ENCODE measurements at regions not wholly inside any gene's neighbourhood (a gene's known extent, or its start where the extent isn't known, plus 50 kb on each side); places are given as distances from the start of the nearest gene placed in this dataset.
"Not testable (repeated sequence)": the region's sequence is repeated elsewhere in the genome, so short reads cannot be mapped to it uniquely, and the experiment has no call there.

DNA sequence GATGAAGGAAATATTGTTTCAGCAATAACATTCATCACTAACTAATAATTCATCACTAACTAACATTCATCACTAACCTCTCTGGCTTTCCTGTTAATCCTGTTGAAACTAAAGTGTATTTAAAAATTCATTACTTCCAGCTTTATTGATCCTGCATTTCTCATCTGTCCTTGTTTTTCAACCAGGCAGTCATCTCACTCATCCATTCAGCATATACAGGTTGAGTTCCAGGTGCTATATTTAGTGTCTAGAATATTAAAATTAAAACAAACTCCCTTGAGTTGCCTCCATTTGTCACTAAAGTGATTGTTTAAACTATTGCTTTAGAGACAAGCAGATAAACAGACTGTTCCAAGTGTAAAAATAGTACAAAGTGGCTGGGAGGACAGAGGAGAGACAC, 58.1 kb downstream of the ATXN7L3B start:
- DNase-seq, result no peak

DNA sequence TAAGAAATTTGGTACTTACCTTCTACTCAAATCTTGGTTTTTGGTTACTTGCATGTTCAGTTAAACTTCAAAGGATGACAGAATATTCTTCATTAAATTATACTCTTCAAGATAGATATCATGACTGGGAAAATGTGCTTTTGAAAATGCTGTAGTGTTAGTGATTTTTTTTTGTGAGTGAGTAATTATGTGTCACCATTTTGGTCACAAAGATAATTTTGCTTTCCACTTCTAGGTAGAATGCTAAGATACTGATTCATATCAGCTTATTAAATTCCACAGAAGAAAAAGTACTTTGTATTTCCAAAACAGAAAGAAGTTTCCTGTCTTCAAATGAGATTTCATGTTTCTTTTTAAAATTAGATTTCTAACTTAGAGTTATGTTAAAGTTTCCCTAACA, 61.2 kb downstream of the ATXN7L3B start:
- DNase-seq, result no peak

DNA sequence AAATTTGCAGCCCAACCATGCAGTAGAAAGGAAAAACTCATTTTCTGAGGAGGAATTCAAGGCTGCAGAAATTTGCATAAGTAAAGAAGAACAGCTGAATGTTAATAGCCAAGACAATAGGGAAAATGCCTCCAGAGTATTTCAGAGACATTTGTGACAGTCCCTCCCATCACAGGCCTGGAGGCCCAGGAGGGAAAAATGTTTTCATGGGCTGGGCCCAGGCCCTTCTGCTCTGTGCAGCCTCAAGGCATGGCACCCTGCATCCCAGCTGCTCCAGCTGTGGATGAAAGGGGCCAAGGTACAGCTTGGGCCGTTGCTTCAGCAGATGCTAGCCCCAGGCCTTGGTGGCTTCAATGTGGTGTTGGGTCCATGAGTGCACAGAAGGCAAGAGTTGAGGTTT, 62.3 kb downstream of the ATXN7L3B start:
- DNase-seq, result no peak

DNA sequence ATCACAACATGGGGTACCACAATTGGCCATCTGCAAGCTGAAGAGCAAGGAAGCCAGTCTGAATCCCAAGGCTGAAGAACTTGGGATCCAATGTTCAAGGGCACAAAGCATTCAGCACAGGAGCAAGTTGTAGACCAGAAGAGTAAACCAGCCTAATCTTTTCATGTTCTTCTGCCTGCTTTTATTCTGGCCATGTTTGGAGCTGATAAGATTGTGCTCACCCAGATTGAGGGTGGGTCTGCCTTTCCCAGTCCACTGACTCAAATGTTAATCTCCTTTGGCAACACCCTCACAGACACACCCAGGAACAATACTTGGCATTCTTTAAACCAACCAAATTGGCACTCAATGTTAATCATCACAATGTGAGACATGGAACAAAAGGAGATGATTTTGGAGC, 63.2 kb downstream of the ATXN7L3B start:
- DNase-seq, result not testable (repeated sequence)

DNA sequence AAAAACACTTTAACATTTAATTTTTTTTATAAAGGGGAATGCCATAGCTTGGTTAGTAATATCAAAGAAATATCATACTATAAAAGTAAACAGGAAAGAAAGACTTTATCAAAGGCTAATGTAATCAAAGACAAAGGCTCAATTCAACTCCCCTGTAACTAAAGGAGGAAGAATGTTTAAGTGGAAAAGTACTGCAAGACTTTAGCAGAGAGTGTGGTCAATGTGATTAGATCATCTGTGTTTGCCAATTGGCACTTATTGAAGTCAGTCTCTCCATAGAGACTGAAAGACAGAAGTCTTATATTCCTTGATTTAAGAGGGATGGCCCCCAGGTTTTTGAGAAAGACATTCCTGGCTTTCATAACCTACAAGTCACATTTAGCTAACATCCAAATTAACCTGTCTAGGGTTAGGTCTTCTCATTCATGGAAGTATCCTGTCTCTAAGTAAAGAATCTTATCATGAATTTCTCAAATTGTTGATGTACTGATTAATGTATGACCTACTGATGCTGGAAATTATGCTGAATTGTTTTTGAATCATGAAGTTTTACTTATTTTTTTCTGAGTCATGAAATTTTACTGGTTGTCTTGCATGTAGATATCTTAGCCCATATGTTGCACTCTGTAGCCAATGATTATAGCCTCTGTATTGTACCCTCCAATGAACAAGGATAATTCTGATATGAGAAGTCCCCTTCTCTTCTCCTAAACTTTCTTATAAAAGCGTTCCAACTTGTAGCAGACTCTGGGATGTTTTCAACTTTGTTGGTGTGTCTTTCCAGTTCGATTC, 65.4 kb downstream of the ATXN7L3B start:
- DNase-seq, result no peak

DNA sequence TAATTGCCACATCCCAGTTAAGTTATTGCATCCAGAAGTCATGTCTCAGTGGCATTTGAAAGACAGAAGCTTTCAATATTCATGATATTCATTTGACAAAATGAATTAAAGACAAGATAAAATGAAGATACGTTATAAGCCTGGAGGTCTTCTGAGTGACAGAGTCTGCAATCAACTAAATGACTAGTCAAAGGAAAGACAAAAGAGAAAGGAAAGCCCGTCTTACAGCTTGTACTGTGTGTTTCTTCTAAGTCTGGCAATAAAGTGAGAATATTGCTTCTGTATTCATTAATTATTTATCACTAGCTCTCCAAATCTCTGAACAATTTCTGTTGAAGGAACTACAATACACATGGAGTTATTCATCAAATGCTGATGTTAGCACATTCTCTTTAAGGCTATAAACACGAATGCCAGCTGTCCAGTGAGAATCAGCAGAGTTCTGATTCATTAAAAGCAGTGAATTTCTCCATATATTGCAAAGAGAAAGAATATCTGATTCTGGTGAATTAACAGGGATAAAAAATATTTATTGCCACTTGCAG, 70.7 kb downstream of the ATXN7L3B start:
- DNase-seq, result no peak

DNA sequence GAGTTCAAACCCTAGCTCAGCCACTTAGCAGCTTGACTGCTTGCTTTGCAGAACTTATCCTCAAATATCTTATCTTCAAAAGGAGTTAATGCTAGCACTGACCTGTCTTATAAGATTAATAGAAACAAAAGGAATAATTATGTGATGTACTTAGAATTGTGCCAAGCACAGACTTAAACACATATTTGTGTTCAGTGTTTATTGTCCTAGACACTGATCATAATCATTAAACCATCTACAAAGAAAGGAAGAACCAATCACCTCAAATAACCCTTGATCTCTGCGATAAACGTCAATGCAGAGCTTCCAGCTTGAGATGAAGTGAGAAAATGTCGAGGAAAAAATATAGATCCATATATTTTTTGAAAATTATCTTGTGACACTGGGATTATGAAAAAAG, 73.1 kb downstream of the ATXN7L3B start:
- no peak for DNase-seq

DNA sequence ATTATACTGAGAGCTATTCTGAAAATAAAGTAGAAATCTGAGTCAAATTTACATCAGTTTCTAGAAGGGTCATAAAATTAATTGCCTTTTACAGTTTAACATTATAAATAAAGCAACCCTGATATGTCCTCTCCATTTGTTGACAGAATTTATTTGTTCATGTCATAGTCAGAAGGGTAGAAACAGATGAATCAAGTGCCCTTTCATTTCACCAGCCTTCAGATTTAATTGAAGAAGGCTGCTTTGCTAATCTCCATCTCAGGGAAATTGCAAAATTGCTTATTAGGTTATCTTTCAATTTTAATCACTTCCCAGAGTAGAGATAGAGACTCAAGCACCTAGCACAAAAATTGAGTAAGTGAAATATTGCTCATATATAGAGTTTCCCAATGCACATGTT, 76.8 kb downstream of the ATXN7L3B start:
- DNase-seq, result peak; percentile 52

DNA sequence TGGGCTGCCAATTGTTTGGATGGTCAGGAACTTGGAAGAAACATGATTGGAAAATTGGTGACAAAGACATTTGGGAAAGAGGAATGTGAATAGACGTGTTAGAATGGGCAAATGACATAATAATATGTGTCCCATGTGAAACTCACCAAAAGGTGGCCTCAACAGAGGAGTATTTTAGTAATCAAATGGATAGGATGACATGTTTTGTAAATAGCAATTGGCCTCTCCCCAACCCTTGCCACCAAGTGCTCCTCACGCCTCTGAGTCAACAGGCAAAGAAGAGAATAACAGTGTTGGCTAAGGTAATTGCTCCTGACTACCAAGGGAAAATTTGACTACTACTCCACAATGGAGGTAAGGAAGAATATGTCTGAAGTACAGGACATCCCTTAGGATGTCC, 81.4 kb downstream of the ATXN7L3B start:
- DNase-seq, result peak; percentile 40

DNA sequence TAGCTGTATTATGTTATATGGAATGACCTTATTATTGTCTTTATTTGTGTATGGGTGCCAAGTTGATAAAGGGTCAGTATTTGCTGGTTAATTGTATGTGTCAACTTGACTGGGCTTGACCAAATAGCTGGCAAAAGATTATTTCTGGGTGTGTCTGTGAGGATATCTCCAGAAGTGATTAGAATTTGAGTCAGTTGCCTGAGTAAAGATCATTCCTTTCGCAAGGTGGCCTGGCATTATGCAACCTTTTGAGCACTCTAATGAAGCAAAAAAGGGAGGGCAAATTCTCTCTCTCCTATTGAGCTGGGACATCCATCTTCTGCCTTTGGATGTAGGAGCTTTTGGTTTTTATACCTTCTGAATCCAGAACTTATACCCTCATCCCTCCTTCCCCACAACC, 82.2 kb downstream of the ATXN7L3B start:
- no peak for DNase-seq

DNA sequence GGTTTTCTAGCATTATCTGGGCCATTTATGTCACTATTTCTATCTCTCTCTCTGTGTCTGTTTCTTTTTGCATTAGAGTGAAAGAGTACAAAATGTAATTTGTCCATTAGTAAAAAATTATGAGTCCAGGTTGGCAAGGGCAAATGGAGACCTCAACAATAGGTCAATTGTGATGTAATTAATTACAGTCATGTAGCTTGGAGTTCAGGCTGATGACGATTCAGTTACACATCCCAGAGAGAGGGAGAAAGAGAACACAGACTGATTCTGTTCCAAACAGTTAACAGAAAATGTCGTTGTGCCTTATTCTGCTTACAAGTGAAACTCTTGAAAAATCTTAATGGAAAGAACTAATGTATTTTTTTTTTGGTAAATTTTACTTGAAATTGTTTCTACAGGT, 83.3 kb downstream of the ATXN7L3B start:
- DNase-seq, result no peak

DNA sequence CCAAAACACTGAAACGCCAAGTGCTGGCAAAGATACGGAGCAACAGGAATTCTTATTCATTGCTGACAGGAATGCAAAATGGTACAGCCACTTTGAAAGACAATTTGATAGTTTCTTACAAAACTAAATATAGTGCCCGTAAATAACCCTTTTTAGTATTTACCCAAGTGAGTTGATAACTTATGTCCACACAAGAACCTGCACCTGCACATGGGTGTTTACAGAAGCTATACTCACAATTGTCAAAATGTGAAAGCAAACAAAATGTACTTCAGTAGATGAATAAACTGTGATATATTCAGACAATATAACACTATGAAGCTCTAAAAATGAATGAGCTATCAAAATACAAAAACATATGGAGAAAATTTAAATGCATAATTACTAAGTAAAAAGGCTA, 86.6 kb downstream of the ATXN7L3B start:
- DNase-seq, result peak; percentile 86

DNA sequence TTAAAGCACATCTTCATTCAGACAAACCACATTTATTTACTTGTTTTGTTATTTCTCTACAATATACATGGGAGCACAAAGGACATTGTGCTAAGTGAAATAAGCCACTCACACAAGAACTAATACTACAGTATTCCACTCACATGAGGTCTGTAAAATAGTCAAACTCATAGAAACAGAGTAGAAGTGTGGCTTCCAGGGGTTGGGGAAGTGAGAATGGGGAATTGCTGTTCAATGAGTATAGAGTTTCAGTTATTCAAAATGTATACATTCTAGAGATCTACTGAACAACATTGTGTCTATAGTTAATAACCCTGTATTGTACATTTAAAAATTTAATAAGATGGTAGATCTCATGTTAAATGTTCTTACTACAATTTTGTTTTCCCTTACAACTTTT, 88.8 kb downstream of the ATXN7L3B start:
- no peak for DNase-seq

DNA sequence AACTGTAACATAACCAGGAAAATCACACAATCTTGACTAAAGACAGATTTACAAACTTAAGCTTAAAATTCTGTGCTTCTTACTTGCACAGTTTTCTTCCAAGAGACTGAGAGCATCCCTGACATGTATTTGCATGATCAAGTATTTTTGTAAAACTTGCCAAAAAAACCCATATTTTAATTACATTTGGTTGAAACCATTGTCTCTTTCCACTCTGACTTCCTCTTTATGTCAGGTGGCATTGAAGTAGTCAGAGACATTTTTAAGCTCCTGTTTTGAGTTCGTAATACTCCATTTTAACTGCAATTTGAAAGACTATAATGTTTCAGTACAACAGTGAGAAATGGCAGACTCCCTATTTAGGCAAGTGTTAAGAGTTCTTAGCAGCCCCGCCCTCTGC, 103.6 kb downstream of the ATXN7L3B start:
- DNase-seq, result no peak

DNA sequence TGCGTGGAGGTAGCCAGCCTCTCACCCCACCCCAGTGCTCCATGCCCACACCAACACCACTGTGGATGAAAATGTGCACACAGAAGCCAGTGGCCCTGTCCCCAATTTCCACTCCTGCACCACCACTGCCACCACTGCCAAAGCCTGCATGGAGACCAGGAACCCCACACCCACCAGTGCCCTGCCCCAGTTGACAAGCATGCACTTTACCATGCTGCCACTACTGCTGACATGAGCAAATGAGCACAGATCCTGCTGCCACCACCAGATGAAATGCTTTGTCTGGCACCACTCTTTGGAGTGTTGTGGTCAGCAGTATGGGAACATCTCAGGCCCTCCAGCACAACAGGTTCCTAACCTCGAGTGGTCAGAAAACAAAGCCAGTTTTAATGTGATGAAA, 104.1 kb downstream of the ATXN7L3B start:
- DNase-seq, result no peak

DNA sequence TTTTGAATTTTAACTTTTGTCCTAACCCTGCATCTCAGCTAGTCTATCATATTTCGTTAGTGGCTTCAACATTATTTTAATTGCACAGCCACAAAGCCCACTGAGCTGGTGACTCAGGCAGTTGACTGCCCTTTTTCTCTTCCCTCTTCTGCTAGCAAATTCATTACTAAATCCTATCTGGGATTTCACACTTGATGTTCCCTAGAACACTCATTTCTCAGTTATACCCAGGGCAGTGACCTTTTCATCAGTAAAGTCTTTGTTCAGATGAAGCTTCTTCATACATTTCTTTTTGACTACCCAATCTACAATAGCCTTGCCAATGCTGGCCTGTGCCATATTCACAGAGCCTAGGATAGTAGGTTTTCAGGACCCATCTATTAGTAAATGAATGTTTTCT, 107.0 kb downstream of the ATXN7L3B start:
- no peak for DNase-seq

DNA sequence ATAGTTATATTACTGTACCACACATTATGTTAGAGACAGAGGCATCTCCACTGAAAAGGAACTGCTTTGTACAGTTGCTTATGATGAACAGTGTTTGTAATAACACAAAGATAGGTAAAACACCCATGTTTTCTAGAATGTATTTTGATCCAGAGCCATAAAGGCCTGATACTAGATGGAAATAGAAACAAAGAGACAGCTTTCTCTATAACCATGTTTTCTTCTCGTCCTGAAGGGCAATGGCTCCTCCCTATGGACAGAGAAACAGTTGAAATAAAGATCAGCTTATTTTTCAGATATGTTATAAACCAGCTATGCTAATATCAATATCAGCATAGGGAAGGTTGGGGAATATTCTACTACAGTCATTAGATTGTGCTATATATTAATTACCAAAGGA, 109.2 kb downstream of the ATXN7L3B start:
- peak; percentile 88 for DNase-seq

DNA sequence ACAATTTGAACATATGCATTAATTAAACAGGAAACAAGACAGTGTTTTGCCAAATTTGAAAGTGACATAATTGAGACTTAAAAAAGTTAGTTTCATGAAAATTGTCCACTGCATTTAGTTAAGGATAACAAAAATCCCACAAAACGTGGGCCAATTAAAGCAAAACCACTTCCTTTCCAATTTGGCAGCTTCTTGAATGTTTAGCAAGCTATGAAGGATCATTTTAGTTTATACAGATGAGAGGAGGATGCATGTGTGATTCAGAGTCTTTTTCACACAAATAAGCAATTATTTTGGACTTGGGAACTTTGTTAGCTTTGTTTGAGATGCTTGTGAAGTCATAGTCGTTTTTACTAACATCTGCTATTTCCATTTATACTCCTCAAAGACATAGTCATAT, 109.6 kb downstream of the ATXN7L3B start:
- DNase-seq, result no peak

DNA sequence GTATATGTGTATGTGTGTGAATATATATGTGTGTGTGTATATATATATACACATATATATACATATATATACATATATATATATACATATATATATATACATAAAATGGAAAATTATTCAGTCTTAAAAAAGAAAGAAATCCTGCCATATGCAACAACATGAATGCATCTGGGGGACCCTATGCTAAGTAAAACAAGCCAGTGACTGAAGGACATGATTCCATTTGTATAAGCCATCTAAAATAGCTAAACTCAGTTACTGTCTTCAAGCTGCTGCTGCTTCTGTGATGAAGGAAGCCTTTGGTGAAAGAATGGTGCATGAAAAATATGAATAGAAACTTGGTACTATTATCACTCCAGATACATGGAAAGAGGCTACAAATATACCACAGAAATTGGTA, 118.6 kb downstream of the ATXN7L3B start:
- no peak for DNase-seq

DNA sequence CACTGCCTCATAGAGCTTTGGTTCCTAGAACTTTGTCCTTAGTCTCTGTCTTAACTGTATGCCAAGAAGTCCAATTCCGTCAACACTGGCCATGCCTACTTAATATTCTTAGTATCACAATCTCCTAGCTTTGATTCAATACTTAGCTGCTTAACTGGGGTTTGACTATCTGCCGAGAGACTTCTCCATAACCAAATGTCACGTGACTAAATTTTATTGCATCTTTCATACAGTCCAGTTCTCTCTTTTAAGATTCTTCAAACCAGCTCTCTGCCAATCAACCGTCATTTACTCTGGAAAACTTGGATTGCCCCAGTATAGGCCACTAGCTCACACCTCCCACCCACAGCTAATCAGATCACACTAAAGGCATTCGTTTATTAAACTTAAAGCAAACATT, 122.8 kb downstream of the ATXN7L3B start:
- DNase-seq, result no peak

DNA sequence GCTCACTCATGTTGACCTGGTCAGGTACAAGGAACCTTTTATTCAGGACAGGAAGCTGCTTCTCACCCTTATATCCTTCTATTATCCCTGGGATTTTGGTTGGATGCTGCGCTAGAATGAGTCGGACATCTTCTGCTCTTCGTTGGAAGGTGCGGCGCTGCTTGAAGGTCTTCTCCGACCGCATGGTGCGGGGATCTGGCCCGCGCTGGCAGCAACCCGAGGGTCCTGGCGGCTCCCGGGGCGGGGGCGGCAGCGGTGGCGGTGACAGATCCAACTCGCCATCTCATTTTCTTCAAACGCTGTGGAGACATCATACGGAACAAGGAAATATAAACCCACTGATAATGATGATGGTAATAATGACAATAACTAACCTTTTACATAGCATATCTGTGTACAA, 126.3 kb downstream of the ATXN7L3B start:
- no peak for DNase-seq

DNA sequence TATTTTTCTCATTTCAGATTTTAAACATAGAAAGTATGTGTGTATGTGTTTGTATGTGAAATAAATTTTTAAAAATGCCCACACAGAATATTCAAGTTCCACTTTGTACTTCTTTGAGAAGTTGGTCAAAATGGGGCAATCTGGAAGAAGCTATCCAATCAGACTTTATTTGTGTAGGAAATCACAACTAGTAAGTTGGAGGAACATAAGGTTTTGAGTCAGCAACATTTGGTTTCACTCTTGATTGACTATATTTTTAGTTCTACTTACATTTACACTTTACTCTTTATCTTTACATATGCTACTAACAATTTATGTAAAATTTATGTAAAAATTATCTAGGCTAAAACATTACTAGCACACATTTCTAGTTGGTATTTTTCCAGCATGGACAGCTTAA, 128.1 kb downstream of the ATXN7L3B start:
- no peak for DNase-seq

DNA sequence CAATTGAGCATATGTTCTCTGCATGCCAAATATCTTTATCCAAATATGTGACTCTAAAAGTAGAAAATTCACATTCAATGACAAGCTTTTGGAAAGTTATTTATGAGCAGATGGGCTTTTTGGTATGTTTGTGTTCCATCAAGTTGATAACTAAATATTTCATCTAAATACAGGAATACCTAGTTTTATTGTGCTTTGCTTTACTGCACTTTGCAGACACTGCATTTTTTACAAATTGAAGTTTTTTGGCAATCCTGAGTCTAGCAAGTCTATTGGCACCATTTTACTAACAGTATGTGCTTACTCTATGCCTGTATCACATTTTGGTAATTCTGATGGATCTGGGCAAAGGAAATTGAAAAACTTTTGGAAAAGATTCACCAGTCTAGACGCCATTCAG, 133.8 kb downstream of the ATXN7L3B start:
- DNase-seq, result no peak

DNA sequence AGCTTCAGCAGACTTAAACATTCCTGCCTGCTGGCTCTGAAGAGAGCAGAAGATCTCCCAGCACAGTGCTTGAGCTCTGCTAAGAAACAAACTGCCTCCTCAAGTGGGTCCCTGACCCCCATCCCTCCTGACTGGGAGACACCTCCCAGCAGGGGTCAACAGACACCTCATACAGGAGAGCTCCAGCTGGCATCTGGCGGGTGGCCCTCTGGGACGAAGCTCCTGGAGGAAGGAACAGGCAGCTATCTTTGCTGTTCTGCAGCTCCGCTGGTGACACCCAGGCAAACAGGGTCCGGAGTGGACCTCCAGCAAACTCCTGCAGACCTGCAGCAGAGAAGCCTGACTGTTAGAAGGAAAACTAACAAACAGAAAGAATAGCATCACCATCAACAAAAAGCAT, 139.3 kb downstream of the ATXN7L3B start:
- not testable (repeated sequence) for DNase-seq

DNA sequence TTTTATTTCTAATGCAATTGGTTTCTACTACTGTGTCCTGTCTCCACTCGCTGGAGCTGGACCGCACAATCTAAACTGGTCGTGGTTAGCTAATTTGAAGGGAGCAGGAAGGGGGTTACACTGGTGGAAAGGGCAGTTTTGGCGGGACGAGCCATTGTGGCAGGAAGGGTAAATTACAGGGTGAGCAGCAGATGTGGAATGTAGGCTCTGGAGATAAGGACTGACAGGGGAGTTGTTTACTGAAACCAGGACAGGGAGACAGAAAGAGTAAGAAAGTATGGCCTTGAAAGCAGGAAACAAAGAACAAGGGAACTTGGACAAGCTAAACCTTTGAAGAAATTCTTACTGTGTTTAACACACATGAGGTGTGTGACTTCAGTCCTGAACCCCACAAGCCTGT, 147.8 kb downstream of the ATXN7L3B start:
- no peak for DNase-seq

All from NCI-H510A treated with DMSO at 0.1 percent for 48 hours (cell line).